GM12891 (cell line): ENCODE measurements at regions not wholly inside any gene's neighbourhood (a gene's known extent, or its start where the extent isn't known, plus 50 kb on each side); places are given as distances from the start of the nearest gene placed in this dataset.

Experiments
- POLR2A ChIP-seq: IDR thresholded peaks from 2 replicates; pipeline ENCODE4 v1.6.1; 2011; ENCODE audit warnings: low read depth, low read length, control low read depth
- POLR2AphosphoS5 ChIP-seq: IDR thresholded peaks from 2 replicates; pipeline ENCODE4 v1.6.1; 2011; ENCODE audit warnings: low read depth, low read length, control low read depth
- TAF1 ChIP-seq: IDR thresholded peaks from 2 replicates; pipeline ENCODE4 v1.6.1; 2011; ENCODE audit warnings: low read depth, low read length, control low read depth

DNA sequence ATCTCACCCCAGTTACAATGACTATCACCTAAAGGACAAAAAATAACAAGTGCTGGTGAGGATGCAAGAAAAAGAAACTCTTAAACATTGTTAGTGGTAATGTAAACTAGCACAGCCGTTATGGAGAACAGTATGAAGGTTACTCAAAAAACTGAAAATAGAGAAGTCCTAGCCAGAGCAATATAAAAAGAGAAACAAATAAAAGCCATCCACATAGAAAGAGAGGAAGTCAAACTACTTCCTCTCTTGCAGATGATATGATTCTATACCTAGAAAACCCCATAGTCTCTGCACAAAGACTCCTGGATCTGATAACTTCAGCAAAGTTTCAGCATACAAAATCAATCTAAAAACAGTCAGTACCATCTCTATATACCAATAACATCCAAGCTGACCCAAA is 221.5 kb upstream of the FAM174A start:
- TF ChIP-seq POLR2AphosphoS5 = no peak
- TF ChIP-seq POLR2A = no peak
- no peak for TF ChIP-seq TAF1
